GM23248 (cell line): ENCODE measurements at regions not wholly inside any gene's neighbourhood (a gene's known extent, or its start where the extent isn't known, plus 50 kb on each side); places are given as distances from the start of the nearest gene placed in this dataset.
"Not testable (repeated sequence)": the region's sequence is repeated elsewhere in the genome, so short reads cannot be mapped to it uniquely, and the experiment has no call there.

Experiments
- DNase-seq: peaks from one replicate; pipeline ENCODE4 v3.0.0-alpha.2; 2015
- H2AFZ ChIP-seq: fragments of 200-600 bp; sonication (generic); 2 replicates; pipeline ENCODE4 v1.6.1; 2016; ENCODE audit warnings: antibody characterized with exemption
- H3F3A ChIP-seq: fragments of 200-600 bp; sonication (generic); 2 replicates; pipeline ENCODE4 v1.6.1; 2016; ENCODE audit warnings: mild to moderate bottlenecking, antibody characterized with exemption, mixed run types; ENCODE audit not compliant: insufficient read depth
- H3K27ac ChIP-seq: fragments of 200-600 bp; sonication (generic); 2 replicates; pipeline ENCODE4 v1.5.1; 2016; ENCODE audit warnings: mild to moderate bottlenecking
- H3K27me3 ChIP-seq: fragments of 200-600 bp; sonication (generic); replicated peaks from 2 replicates; pipeline ENCODE4 v1.6.1; 2016; ENCODE audit warnings: mild to moderate bottlenecking; ENCODE audit not compliant: insufficient read depth
- H3K36me3 ChIP-seq: fragments of 200-600 bp; sonication (generic); 2 replicates; pipeline ENCODE4 v1.6.1; 2016; ENCODE audit warnings: low read depth, mild to moderate bottlenecking
- H3K4me1 ChIP-seq: fragments of 200-600 bp; sonication (generic); 2 replicates; pipeline ENCODE4 v1.6.1; 2016; ENCODE audit warnings: mild to moderate bottlenecking; ENCODE audit not compliant: insufficient read depth
- H3K4me2 ChIP-seq: fragments of 200-600 bp; sonication (generic); one replicate; pipeline ENCODE4 v1.6.1; 2016; ENCODE audit warnings: mild to moderate bottlenecking; ENCODE audit not compliant: unreplicated experiment
- H3K4me3 ChIP-seq: fragments of 200-600 bp; sonication (generic); 2 replicates; pipeline ENCODE4 v1.5.1; 2016; ENCODE audit warnings: mild to moderate bottlenecking
- H3K79me2 ChIP-seq: fragments of 200-600 bp; sonication (generic); 2 replicates; pipeline ENCODE4 v1.6.1; 2016; ENCODE audit warnings: mild to moderate bottlenecking; ENCODE audit not compliant: insufficient read depth
- H3K9ac ChIP-seq: fragments of 200-600 bp; sonication (generic); 2 replicates; pipeline ENCODE4 v1.6.1; 2016; ENCODE audit warnings: mild to moderate bottlenecking
- H3K9me2 ChIP-seq: fragments of 200-600 bp; sonication (generic); 2 replicates; pipeline ENCODE4 v1.6.1; 2016; ENCODE audit warnings: mixed run types, mild to moderate bottlenecking, moderate library complexity; ENCODE audit not compliant: insufficient read depth
- H3K9me3 ChIP-seq: fragments of 200-600 bp; sonication (generic); one replicate; pipeline ENCODE4 v1.6.1; 2017; ENCODE audit warnings: low read depth
- H4K20me1 ChIP-seq: fragments of 200-600 bp; sonication (generic); 2 replicates; pipeline ENCODE4 v1.6.0; 2016; ENCODE audit not compliant: insufficient read depth
- EZH2 ChIP-seq: fragments of 200-600 bp; sonication (generic); IDR thresholded peaks from 2 replicates; pipeline ENCODE4 v1.6.1; 2018; ENCODE audit warnings: antibody characterized with exemption, mild to moderate bottlenecking; ENCODE audit not compliant: insufficient read depth, poor library complexity, severe bottlenecking
- EZH2phosphoT487 ChIP-seq: fragments of 200-600 bp; sonication (generic); IDR thresholded peaks from 2 replicates; pipeline ENCODE4 v1.6.1; 2018; ENCODE audit warnings: antibody characterized with exemption, moderate library complexity, mild to moderate bottlenecking, low read depth; ENCODE audit not compliant: insufficient read depth
- WGBS, 2 experiments: methylation state at CpG; one replicate each; pipeline ENCODE4 v1.1.6; 2015 to 2017; ENCODE audit warnings: low lambda C conversion rate in 2 of 2, low coverage in 1 of 2; ENCODE audit errors: missing lambda C conversion rate in 2 of 2; 5-methylcytosine and 5-hydroxymethylcytosine counted together
- in situ Hi-C: fragments of 300-500 bp; cut with MboI; formaldehyde crosslinking; loops from 2 replicates; pipeline ENCODE4 v1.15.0; 2020

- H3K79me2 ChIP-seq, result no peaks in the 10 kb centered on the region
- no peak overlapping the region for H3K27ac ChIP-seq
- 11 to 14% methylated on average over 1 of the region's 1 CpG for WGBS, 2 experiments
- no peaks in the 10 kb centered on the region for H3K9me2 ChIP-seq
- no peak overlapping the region for H2AFZ ChIP-seq
- H3K4me1 ChIP-seq, result no peaks in the 10 kb centered on the region
- TF ChIP-seq EZH2, result no peak
- TF ChIP-seq EZH2phosphoT487, result no peak
- no peaks in the 10 kb centered on the region for H3F3A ChIP-seq
- in situ Hi-C loops, result no loop called here
- H3K27me3 ChIP-seq, result no peaks in the 10 kb centered on the region
- DNase-seq, result no peak
- H4K20me1 ChIP-seq, result no peaks in the 10 kb centered on the region
- H3K36me3 ChIP-seq, result no peaks in the 10 kb centered on the region
- H3K4me2 ChIP-seq, result no peak overlapping the region
- H3K9ac ChIP-seq, result no peak overlapping the region
- no peak overlapping the region for H3K4me3 ChIP-seq
- H3K9me3 ChIP-seq, result no peaks in the 10 kb centered on the region
These were observed 1360.9 kb upstream of the ALCAM start for GRCh38 chr3:104005815-104006214.

GRCh38 chr3:104018541-104018940 lies 1348.2 kb upstream of the ALCAM start:
- Histone ChIP-seq H3K4me1 (no peaks in the 10 kb centered on the region), H3K9me2 (no peaks in the 10 kb centered on the region), H3K36me3 (no peaks in the 10 kb centered on the region), H3K27me3 (no peaks in the 10 kb centered on the region), H3F3A (no peaks in the 10 kb centered on the region), H3K4me2 (no peak overlapping the region), H4K20me1 (no peaks in the 10 kb centered on the region), H3K9ac (no peak overlapping the region), H3K79me2 (no peaks in the 10 kb centered on the region), H3K9me3 (no peaks in the 10 kb centered on the region), H3K27ac (no peak overlapping the region), H2AFZ (no peak overlapping the region), H3K4me3 (no peak overlapping the region)
- TF ChIP-seq EZH2phosphoT487 (no peak), EZH2 (no peak)
- no peak for DNase-seq
- in situ Hi-C loops, result no loop called here

GRCh38 chr3:104031598-104031997 lies 1335.1 kb upstream of the ALCAM start:
- 30 to 56% methylated on average over 1 of the region's 1 CpG for WGBS, 2 experiments
- Histone ChIP-seq H3K79me2 (no peaks in the 10 kb centered on the region), H3K27ac (no peak overlapping the region), H3K36me3 (no peaks in the 10 kb centered on the region), H3K9me3 (no peaks in the 10 kb centered on the region), H3F3A (no peaks in the 10 kb centered on the region), H3K27me3 (no peaks in the 10 kb centered on the region), H4K20me1 (no peaks in the 10 kb centered on the region), H3K9ac (no peak overlapping the region), H3K4me3 (no peak overlapping the region), H3K9me2 (peaks cover 3% of the 10 kb centered on the region; the same call in 1 of the 2 replicates), H3K4me2 (no peak overlapping the region), H3K4me1 (no peaks in the 10 kb centered on the region), H2AFZ (no peak overlapping the region)
- no peak for TF ChIP-seq EZH2phosphoT487
- in situ Hi-C loops, result no loop called here
- DNase-seq, result no peak

GRCh38 chr3:104032283-104032682 lies 1334.4 kb upstream of the ALCAM start:
- no peak for DNase-seq
- H3K9me3 ChIP-seq, result no peaks in the 10 kb centered on the region
- no peaks in the 10 kb centered on the region for H3K4me1 ChIP-seq
- H3K9ac ChIP-seq, result no peak overlapping the region
- in situ Hi-C loops, result no loop called here
- TF ChIP-seq EZH2, result no peak
- H3K4me2 ChIP-seq, result no peak overlapping the region
- peaks cover 3% of the 10 kb centered on the region; the same call in 1 of the 2 replicates for H3K9me2 ChIP-seq
- no peak overlapping the region for H3K4me3 ChIP-seq
- no peaks in the 10 kb centered on the region for H3K27me3 ChIP-seq
- no peak overlapping the region for H2AFZ ChIP-seq
- H3K27ac ChIP-seq, result no peak overlapping the region
- H3K36me3 ChIP-seq, result no peaks in the 10 kb centered on the region
- H3K79me2 ChIP-seq, result no peaks in the 10 kb centered on the region
- H3F3A ChIP-seq, result no peaks in the 10 kb centered on the region
- H4K20me1 ChIP-seq, result no peaks in the 10 kb centered on the region

GRCh38 chr3:104040896-104041295 lies 1325.8 kb upstream of the ALCAM start:
- Histone ChIP-seq H2AFZ (no peak overlapping the region), H3K79me2 (no peaks in the 10 kb centered on the region), H3K27me3 (no peaks in the 10 kb centered on the region), H3K4me2 (no peak overlapping the region), H3K9ac (no peak overlapping the region), H3K9me2 (no peaks in the 10 kb centered on the region), H3F3A (no peaks in the 10 kb centered on the region), H3K9me3 (no peaks in the 10 kb centered on the region), H3K4me1 (no peaks in the 10 kb centered on the region), H3K27ac (no peak overlapping the region), H4K20me1 (no peaks in the 10 kb centered on the region), H3K36me3 (no peaks in the 10 kb centered on the region), H3K4me3 (no peak overlapping the region)
- in situ Hi-C loops, result no loop called here
- no peak for DNase-seq
- no peak for TF ChIP-seq EZH2

- H3K9me2 ChIP-seq, H3K9me3 ChIP-seq, H3F3A ChIP-seq, DNase-seq, H4K20me1 ChIP-seq, H3K9ac ChIP-seq, H2AFZ ChIP-seq, H3K27me3 ChIP-seq, H3K4me1 ChIP-seq, H3K4me3 ChIP-seq, H3K4me2 ChIP-seq, H3K36me3 ChIP-seq, H3K27ac ChIP-seq, in situ Hi-C loops, H3K79me2 ChIP-seq: not testable (repeated sequence)
- WGBS, 2 experiments, result 61 to 64% methylated on average over 5 of the region's 5 CpGs
These were observed 1323.6 kb upstream of the ALCAM start for GRCh38 chr3:104043001-104043543.
